ENCODE measurements at regions not wholly inside any gene's neighbourhood (a gene's known extent, or its start where the extent isn't known, plus 50 kb on each side); places are given as distances from the start of the nearest gene placed in this dataset.

DNA sequence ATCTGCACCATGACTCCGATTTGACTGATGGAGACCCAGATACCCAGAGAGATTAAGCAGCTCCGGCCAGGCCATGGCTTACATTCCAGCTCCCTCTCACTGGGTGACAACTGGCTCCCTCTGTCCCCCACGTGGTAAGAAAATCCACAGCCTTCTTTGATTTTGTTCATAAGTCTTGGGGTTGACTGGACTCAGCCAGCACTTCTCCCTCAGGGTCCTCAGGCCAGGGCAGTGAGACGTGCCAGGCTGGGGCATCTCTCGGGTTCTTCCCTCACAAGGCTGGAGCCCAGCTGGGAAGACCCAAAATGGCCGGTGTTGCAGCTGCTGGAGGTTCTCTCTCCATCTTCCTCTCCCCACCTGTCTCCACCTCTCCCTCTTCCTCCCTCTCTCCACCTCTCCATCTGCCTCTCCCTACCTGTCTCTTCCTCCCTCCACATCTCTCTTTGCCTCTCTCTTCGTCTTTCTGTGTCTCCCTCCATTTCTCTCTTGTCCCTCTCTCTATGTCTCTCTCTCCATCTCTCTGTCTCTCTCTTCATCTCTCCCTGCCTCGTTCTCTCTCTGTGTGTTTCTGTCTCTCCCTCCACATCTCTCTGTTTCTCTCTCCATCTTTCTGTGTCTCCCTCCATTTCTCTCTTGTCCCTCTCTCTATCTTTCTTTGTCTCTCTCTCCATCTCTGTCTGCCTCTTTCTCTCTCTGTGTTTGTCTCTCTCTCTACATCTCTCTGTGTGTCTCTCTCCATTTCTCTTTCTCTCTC is 105.3 kb downstream of the FOXL1 start:
- no peak for DNase-seq

DNA sequence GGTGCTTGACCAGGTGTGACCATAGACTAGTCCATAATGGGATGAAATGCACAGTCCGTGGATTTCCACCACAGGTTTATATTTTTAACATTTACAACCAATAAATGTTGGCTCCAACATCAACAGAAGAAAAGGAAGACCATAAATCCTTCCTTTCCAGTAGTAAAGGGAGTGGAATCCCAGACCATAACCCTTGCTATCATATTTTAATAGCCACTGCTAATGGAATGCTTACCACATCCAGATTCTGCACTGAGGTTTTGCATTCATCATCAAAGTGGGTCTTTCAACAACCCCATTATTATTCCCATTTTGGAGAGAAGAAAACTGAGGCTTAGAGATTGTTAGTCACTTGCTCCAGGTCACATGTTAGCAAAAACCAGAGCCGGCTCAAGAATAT is 106.7 kb downstream of the FOXL1 start:
- no peak for DNase-seq

DNA sequence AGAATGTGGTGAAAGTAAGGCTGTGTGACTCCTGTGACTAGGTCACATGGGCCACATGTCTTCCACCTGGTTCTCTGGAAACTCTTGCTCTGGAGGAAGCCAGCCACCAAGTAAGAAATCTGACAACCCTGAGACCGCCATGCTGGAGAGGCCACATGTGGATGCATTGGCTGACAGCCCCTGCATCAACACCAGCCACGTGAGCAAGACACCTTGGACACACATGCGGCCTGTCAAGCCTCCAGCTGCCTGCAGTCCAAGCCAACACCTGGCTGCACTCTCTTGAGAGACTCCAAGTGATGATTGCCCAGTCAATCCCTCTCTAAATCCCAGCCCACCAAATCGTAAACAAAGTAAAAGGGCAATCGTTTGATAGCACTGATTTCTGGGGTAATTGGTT is 112.6 kb downstream of the FOXL1 start:
- no peak for DNase-seq

DNA sequence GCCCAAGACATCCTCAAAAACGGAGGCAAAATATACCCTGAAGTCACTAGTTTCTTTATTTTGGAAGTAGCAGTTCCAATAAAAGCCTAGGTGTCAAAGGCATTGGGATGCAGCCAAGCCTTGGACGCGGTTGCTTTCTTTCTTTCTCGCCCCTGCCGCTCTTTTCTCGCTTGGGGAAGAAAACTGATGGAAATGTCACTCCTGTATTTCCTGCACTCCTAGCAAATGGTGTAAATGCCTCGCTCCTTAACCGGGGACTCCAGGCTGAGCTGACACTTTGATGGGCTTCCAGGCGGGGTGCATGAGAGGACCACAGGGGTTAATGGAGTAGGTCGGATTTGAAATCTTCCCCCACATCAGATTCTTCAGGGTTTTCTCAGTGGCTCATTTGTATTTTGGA is 114.1 kb downstream of the FOXL1 start:
- no peak for DNase-seq

DNA sequence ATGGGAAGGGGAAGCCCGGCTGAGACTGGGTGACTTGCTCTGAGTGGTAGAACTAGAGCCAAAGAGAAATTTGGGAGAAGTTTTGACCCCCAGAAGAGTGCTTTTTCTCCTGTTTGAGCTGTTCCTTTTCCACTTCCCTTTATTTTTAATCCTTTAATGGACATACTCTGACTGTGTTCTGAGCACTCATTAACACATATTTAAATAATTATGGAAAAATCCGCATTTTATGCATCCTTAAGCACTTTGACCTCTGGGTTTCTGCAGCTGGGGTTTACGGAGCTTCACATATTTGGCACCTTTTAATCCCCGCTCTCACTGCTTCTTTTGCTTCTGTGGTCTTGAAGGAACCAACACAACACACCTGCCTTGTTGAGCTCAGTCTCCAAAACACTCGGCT is 114.7 kb downstream of the FOXL1 start:
- no peak for DNase-seq

GRCh38 chr16:86697715-86698114 is 119.4 kb downstream of the FOXL1 start:
- no peak for DNase-seq

DNA sequence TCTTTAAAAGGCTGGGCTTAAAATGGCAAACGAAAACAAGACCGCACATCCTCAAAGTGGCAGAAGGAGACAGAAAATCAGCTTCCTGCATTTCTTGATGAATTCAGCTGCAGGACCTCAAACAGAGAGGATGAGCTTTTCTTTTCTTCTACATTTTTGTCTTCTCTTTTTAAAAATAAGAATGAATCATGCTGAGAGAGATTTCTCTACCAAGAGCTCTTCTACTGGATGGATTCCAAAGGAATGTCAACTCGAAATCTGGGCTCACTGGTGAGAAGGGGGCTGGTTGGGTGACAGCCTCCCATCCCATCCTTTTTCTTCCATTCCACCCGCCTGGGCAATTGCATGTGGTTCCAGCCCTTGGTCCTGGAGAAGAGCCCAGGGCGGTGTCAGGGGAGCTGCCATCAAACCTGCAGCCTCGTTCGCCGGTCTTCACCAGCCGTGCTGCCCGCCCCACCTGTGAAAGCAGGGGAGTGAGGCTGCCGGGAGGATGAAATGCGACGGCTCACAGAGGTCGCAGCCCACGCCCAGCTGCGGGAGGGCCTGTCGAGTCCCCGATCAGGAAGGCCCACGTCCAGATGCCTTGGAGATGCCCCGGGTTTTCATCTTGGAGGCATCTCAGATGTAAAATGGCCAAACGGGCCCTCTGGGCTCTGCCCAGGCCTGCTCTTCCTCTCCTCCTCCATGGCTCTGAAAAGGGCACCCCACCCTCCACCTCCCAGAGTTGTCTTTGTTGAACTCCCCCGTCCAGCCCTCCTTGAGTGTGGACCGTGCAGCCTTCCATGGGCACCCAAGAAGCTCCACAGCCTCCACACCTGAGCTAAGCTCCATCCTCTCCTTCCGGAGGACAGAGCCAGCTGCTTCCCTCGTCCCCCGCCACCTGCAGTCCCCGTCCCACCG is 121.9 kb downstream of the FOXL1 start:
- no peak for DNase-seq

DNA sequence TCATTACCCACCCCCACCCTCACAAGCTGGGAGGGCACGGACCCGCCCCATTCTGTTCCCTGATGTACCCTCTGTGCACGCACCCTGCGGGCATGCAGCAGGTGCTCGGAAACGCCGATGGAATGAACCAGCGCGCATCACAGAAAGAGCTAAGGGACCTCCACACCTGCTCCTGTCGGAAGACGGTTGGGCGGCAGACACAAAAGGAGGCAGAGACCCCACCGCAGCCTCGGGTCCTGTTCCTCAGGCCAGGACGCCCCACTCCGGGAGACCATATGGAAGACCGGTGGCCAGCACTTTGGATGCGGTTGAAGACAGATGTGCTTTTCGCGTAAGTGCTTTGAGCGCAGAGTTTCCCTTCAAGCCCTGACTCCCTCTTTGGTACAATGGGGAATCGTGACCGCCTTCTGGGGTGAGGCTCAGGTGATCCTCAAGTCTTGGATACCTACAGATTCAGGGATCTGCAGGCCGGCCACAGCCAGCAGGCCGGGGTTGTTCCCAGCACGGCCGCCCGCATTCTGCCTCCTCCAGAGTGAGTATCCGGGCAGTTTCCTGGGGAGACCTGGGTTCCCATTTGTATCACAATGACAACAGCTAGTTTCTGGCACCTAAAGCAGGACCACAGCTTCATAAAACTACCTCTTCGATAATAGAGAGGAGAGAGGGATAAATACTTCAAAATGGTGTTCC is 123.1 kb downstream of the FOXL1 start:
- DNase-seq = no peak

- no peak for DNase-seq
Measured at GRCh38 chr16:86702824-86703588, 124.7 kb downstream of the FOXL1 start.

GRCh38 chr16:86704516-86704915 is 126.2 kb downstream of the FOXL1 start:
- no peak for DNase-seq

- no peak for DNase-seq
Measured at GRCh38 chr16:86706726-86707125, 128.4 kb downstream of the FOXL1 start.

- DNase-seq = no peak
Measured at GRCh38 chr16:86707171-86707570, 128.8 kb downstream of the FOXL1 start.

DNA sequence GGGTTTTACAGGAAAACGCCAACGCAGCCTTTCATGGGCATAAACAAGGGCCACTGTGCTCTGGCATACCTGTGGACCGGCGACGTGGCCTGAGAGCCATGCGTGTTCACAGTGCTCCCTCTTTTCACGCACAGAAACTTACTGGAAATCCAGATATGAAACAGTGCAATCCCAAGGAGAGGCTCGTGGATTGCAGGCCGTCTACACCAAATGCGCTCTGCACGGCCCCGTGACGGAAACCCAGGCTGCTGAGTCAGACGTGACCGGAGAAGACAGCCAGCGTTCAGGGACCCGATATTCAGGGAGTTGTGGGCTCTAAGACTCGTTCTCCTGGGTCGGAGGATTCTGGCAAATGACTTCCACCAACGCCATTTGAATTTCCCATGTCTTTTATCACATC is 129.2 kb downstream of the FOXL1 start:
- DNase-seq = no peak

- DNase-seq = no peak
Measured at GRCh38 chr16:86708431-86708830, 130.1 kb downstream of the FOXL1 start.

- no peak for DNase-seq
Measured at GRCh38 chr16:86709103-86709502, 130.8 kb downstream of the FOXL1 start.

DNA sequence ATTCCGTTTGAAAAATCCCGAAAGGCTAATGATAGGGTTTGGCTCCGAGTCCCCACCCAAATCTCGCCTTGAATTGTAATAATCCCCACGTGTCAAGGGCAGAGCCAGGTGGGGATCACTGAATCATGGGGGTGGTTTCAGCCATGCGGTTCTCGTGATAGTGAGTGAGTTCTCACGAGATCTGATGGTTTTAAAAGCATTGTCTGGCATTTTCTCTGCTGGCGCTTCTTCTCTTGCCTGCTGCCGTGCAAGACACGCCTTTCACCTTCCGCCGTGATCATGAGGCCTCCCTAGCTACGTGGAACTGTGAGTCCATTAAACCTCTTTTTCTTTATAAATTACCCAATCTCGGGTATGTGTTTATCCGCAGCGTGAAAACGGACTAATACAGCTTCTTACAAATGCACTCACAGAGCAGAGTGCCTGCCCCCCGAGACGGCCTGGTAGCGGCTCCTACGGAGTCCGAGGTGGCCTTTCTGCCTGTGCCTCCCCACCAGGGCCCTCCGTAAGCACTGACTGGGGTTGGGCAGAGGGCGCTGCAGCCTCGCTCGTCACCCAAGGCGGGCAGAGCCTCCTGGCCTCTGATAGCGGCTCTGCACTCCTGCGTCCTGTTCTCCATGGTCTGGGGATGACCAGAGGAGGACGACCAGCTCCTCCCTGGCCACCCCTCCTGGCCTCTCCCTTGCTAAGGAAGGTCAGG is 131.7 kb downstream of the FOXL1 start:
- no peak for DNase-seq

DNA sequence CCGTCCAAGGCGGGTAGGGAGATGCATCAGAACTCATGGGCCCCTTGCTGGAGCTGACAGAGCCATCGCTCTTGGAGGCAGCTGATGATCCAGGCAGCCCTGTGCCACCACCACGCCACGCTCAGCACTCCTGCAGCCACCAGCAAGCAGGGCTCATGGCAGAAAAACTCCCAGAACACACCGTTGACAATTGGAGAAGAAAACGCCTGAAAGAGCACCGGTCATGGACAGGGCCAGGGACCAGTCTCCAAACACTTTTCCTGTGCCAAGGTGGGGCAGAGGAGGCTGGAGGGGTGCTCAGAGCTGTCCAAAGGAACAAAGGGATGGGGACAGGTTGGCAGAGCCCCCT is 132.2 kb downstream of the FOXL1 start:
- no peak for DNase-seq

DNA sequence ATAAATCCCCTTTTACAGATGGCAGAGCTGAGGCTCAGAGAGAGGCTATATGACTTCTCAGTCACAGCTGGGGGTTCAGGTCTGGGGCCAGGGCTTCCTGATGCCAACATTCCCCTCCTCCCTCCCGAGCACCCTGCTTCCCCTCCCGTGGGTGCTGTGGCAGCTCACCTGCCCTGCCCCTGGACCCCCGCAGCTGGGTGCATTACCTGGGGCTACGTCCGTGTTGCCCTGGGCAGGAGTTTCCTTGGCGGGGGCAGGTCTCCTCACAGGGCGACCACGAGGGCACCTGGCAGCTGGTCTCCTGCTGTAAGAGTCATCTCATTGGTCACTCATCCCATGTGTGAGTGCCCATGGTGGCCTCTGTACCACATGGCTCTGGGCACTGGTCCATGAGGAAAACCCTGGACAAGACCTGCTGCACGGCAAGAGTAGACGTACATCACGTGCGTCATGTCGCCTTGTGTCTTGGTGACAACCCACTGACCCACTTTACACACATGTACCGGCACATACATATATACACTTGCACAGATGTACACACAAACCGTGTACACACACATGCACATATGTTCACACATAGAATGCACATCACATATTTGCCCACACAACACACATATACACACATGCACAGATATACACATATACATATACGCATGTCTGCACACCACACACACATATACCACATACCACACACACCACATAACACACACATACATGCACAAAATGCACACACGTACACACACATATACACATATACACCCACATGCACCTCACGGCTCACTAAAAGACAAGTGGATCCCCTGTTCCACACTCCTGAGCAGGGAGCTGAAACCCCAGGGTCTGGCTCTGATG is 134.0 kb downstream of the FOXL1 start:
- no peak for DNase-seq

GRCh38 chr16:86713021-86713631 is 134.8 kb downstream of the FOXL1 start:
- no peak for DNase-seq

GRCh38 chr16:86714166-86714565 is 135.8 kb downstream of the FOXL1 start:
- no peak for DNase-seq

DNA sequence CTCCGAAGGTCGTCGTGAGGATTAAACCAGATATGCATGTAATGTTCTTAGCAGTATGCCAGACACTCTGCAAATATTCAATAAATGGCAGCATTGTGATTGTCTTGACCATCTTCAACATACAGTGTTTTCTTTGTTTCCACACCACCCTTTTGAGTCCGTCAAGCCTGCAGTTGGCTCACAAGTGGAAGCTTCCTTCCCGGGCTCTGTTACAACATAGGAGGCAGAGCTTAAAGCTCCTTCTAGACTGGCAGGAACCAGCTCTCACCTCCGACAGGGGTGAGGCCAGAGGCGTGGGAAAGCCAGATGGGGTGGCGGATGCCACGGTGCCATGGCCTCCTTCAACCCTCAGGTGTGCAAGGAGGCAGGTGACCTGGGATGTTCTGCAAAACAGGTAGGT is 138.3 kb downstream of the FOXL1 start:
- no peak for DNase-seq
